ENCODE measurements at regions not wholly inside any gene's neighbourhood (a gene's known extent, or its start where the extent isn't known, plus 50 kb on each side); places are given as distances from the start of the nearest gene placed in this dataset.

- TF ChIP-seq, protein P1, sequence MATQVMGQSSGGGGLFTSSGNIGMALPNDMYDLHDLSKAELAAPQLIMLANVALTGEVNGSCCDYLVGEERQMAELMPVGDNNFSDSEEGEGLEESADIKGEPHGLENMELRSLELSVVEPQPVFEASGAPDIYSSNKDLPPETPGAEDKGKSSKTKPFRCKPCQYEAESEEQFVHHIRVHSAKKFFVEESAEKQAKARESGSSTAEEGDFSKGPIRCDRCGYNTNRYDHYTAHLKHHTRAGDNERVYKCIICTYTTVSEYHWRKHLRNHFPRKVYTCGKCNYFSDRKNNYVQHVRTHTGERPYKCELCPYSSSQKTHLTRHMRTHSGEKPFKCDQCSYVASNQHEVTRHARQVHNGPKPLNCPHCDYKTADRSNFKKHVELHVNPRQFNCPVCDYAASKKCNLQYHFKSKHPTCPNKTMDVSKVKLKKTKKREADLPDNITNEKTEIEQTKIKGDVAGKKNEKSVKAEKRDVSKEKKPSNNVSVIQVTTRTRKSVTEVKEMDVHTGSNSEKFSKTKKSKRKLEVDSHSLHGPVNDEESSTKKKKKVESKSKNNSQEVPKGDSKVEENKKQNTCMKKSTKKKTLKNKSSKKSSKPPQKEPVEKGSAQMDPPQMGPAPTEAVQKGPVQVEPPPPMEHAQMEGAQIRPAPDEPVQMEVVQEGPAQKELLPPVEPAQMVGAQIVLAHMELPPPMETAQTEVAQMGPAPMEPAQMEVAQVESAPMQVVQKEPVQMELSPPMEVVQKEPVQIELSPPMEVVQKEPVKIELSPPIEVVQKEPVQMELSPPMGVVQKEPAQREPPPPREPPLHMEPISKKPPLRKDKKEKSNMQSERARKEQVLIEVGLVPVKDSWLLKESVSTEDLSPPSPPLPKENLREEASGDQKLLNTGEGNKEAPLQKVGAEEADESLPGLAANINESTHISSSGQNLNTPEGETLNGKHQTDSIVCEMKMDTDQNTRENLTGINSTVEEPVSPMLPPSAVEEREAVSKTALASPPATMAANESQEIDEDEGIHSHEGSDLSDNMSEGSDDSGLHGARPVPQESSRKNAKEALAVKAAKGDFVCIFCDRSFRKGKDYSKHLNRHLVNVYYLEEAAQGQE (IDR thresholded peaks at IDR 0.05; ENCODE audit: low read depth, low read length) = no peak
- no peak for TF ChIP-seq PBX3 (IDR thresholded peaks at IDR 0.05; ENCODE audit: insufficient replicate concordance, low read depth, low read length)
- TF ChIP-seq ZNF217 (IDR thresholded peaks at IDR 0.05) = no peak
- no peak for TF ChIP-seq HSF1 (IDR thresholded peaks at IDR 0.05; ENCODE audit: low read depth, low read length)
- TF ChIP-seq IKZF2 (IDR thresholded peaks at IDR 0.05) = no peak
These were observed 400.8 kb upstream of the SLIT2 start for GRCh38 chr4:19850909-19851308.

More at GRCh38 chr4:19850909-19851308, 400.8 kb upstream of the SLIT2 start:
- Histone ChIP-seq H3K4me3 (no peak overlapping the region), H3K9ac (ENCODE audit: control insufficient read depth, insufficient read depth, low read length) (no peak overlapping the region), H3K9me3 (replicated peaks; ENCODE audit: control insufficient read depth, insufficient read depth, low read length) (no peaks in the 10 kb centered on the region), H3K4me2 (ENCODE audit: control insufficient read depth, insufficient read depth) (no peak overlapping the region), H3K27ac (ENCODE audit: control insufficient read depth, insufficient read depth) (no peak overlapping the region), H2AFZ (ENCODE audit: control insufficient read depth, low read depth, low read length) (no peak overlapping the region), H4K20me1 (ENCODE audit: control insufficient read depth, insufficient read depth) (no peaks in the 10 kb centered on the region), H3K27me3 (replicated peaks in 1 of 2; ENCODE audit: control insufficient read depth in 2 of 2, insufficient read depth in 2 of 2, low read length in 1 of 2) (no peaks in the 10 kb centered on the region), H3K36me3 (ENCODE audit: control insufficient read depth in 2 of 2, insufficient read depth in 2 of 2, low read length in 1 of 2) (no peaks in the 10 kb centered on the region), H3K79me2 (ENCODE audit: control insufficient read depth, insufficient read depth, low read length) (no peaks in the 10 kb centered on the region), H3K4me1 (ENCODE audit: control insufficient read depth, insufficient read depth, low read length) (no peaks in the 10 kb centered on the region)
- RAD21 ChIA-PET (ENCODE audit: unreplicated experiment) = no interaction called here
- SMC1A ChIA-PET (ENCODE audit: uncharacterized antibody, unreplicated experiment) = no interaction called here
- ATAC-seq (no peak), FAIRE-seq (no peak), DNase-seq (ENCODE audit: low read depth, low spot score) (no peak)
- intact Hi-C loops (cut with micrococcal nuclease; ENCODE audit: unreplicated experiment) (no loop called here), in situ Hi-C loops (cut with MboI) (no loop called here)
- CTCF ChIA-PET = no interaction called here
- POLR2A ChIA-PET = no interaction called here
- 20% methylated on average over 5 of the region's 5 CpGs for WGBS (ENCODE audit: insufficient coverage, insufficient replicate concordance, low lambda C conversion rate, missing lambda C conversion rate)
- BruUV-seq (replicated peaks) = no TSS peak

All from GM12878 (cell line).